GM12872 (cell line): ENCODE measurements at regions not wholly inside any gene's neighbourhood (a gene's known extent, or its start where the extent isn't known, plus 50 kb on each side); places are given as distances from the start of the nearest gene placed in this dataset.

Experiments used
- CTCF ChIP-seq: IDR thresholded peaks from 3 replicates; pipeline ENCODE4 v1.5.1; 2011; ENCODE audit warnings: low read depth, mild to moderate bottlenecking, low read length, moderate library complexity; ENCODE audit not compliant: insufficient read depth

DNA sequence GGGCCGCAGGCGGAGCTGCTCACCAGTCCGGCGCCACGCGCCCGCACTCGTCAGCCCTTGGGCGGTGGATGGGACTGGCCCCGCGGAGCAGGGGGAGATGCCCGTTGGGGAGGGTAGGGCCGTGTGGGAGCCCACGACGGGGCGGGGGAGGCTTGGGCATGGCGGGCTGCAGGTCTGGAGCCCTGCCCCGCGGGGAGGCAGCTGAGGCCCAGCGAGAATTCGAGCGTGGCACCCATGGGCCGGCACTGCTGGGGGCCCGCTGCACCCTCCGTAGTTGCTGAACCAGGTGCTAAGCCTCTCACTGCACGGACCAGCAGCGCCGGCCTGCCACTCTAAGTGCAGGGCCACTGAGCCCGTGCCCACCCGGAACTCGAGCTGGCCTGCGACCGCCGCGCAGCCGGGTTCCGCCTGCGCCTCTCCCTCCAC lies 182.4 kb upstream of the ERBB4 start:
- no peak for TF ChIP-seq CTCF

- TF ChIP-seq CTCF = no peak
Measured at GRCh38 chr2:212713681-212714080, 175.1 kb upstream of the ERBB4 start.

GRCh38 chr2:212712991-212713390 lies 174.4 kb upstream of the ERBB4 start:
- no peak for TF ChIP-seq CTCF

DNA sequence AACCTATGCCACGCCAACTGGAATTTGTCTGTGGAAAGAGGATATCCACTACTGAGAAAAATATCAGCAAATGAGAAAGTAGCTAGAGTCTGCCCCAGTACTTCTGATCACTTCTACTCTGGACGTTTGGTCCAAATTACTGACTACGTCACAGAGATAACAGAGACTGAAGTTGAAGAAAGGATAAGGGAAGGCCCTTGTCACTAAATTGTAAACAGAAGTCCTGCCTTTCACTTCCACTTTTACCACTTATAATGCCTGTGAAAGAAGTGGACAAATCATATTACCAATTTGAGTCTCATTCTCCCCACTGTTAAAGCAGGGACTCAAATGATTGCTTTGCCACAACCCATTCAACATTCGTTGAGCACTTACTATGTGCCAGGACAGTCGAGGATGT lies 173.9 kb upstream of the ERBB4 start:
- TF ChIP-seq CTCF = no peak

GRCh38 chr2:212711856-212712255 lies 173.3 kb upstream of the ERBB4 start:
- no peak for TF ChIP-seq CTCF

- TF ChIP-seq CTCF = no peak
Measured at GRCh38 chr2:212709280-212709679, 170.7 kb upstream of the ERBB4 start.

DNA sequence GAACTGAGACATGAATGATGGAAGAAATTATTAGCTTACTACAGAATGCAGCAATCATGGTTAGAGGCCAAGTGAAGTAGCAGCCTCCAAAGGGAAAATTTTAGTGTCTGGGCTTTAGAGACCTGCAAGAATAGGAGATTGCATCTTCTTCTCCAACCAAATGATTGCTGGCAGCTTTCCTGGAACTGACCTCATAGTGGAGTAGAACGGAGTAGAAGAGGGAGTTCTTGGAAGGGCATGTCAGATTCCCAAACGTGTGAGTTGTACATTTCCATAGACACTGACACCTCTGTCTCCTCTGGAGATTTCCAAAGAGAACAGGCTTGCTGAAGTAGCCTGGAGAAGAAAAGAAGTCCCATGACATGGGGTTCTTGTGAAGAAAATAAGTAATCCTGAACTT lies 169.8 kb upstream of the ERBB4 start:
- no peak for TF ChIP-seq CTCF

DNA sequence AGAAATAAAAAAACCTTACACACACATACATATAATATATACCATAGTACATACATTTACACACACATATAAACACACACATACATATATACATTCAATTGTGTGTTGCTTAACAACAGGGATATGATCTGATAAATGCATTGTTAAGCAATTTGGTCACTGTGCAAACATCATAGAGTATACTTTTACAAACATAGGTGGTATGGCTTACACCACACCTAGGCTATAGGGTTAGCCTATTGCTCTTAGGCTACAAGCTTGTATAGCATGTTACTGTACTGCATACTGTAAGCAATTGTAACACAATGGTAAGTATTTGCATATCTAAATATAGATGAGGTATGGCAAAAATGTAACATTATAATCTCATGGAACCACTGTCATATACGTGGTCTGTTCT lies 156.8 kb upstream of the ERBB4 start:
- TF ChIP-seq CTCF = no peak
